IMR-90 (cell line): ENCODE measurements at regions not wholly inside any gene's neighbourhood (a gene's known extent, or its start where the extent isn't known, plus 50 kb on each side); places are given as distances from the start of the nearest gene placed in this dataset.

Source experiments
- ATAC-seq: fragments of 200-7000 bp; cut with Tn5 transposase; 2 replicates; pipeline ENCODE4 v1.9.1; 2020; ENCODE audit warnings: low read depth, mild to moderate bottlenecking, moderate library complexity
- BruUV-seq: library from RNA; stranded (reverse); fragments of 400-500 nt; replicated peaks from 2 replicates; lab custom pipeline; 2021; lab: Mats Ljungman, UMichigan
- CTCF ChIA-PET: fragments of 300-600 bp; formaldehyde crosslinking; extraction: SDS; loops from one replicate; lab custom pipeline; 2021; ENCODE audit warnings: antibody characterized with exemption; lab: Yijun Ruan, JAX
- POLR2A ChIA-PET: fragments of 300-600 bp; sonication (Branson Sonifier 250); formaldehyde crosslinking; loops from one replicate; lab custom pipeline; 2022; ENCODE audit warnings: antibody characterized with exemption; ENCODE audit not compliant: unreplicated experiment; lab: Charles Lee
- DNase-seq: peaks from one replicate; pipeline ENCODE4 v3.0.0; 2013
- H2AFZ ChIP-seq: replicated peaks from 2 replicates; pipeline ENCODE3; 2013; ENCODE audit warnings: low read length, mild to moderate bottlenecking; ENCODE audit not compliant: poor library complexity
- H2AK5ac ChIP-seq: 2 replicates; pipeline ENCODE4 v1.6.1; 2013; ENCODE audit warnings: low read depth, low read length, inconsistent platforms
- H2AK9ac ChIP-seq: replicated peaks from 2 replicates; pipeline ENCODE3; 2013; ENCODE audit warnings: mild to moderate bottlenecking, low read depth, low read length, moderate library complexity; ENCODE audit not compliant: poor library complexity
- H2BK120ac ChIP-seq: 2 replicates; pipeline ENCODE4 v1.6.1; 2013; ENCODE audit warnings: low read depth, low read length, inconsistent platforms
- H2BK15ac ChIP-seq: 3 replicates; pipeline ENCODE4 v1.6.1; 2013; ENCODE audit warnings: low read depth, low read length, inconsistent platforms
- H2BK20ac ChIP-seq: 2 replicates; pipeline ENCODE4 v1.6.1; 2013; ENCODE audit warnings: low read depth, mild to moderate bottlenecking, inconsistent platforms, low read length, moderate library complexity
- H2BK5ac ChIP-seq: 2 replicates; pipeline ENCODE4 v1.6.1; 2013; ENCODE audit warnings: mild to moderate bottlenecking, low read depth, low read length, inconsistent platforms; ENCODE audit not compliant: poor library complexity, severe bottlenecking
- H3K14ac ChIP-seq: replicated peaks from 2 replicates; pipeline ENCODE4 v1.6.1; 2013; ENCODE audit warnings: low read depth, low read length, inconsistent platforms
- H3K18ac ChIP-seq: 2 replicates; pipeline ENCODE4 v1.6.1; 2013; ENCODE audit warnings: low read depth, low read length, control low read depth
- H3K23ac ChIP-seq: 2 replicates; pipeline ENCODE4 v1.6.1; 2013; ENCODE audit warnings: low read depth, low read length, inconsistent platforms
- H3K27ac ChIP-seq: 2 replicates; pipeline ENCODE4 v1.5.1; 2013; ENCODE audit warnings: mild to moderate bottlenecking, control low read depth, low read length; ENCODE audit not compliant: insufficient read depth
- H3K27me3 ChIP-seq: 2 replicates; pipeline ENCODE4 v1.6.1; 2013; ENCODE audit warnings: low read length; ENCODE audit not compliant: control insufficient read depth, insufficient read depth
- H3K36me3 ChIP-seq: 2 replicates; pipeline ENCODE4 v1.6.1; 2013; ENCODE audit warnings: low read length, mixed read lengths; ENCODE audit not compliant: control insufficient read depth, insufficient read depth
- H3K4ac ChIP-seq: 2 replicates; pipeline ENCODE4 v1.6.1; 2013; ENCODE audit warnings: low read depth, low read length, inconsistent platforms
- H3K4me1 ChIP-seq: 2 replicates; pipeline ENCODE4 v1.6.1; 2013; ENCODE audit warnings: low read length, mixed read lengths; ENCODE audit not compliant: control insufficient read depth, insufficient read depth
- H3K4me2 ChIP-seq: 2 replicates; pipeline ENCODE4 v1.6.1; 2013; ENCODE audit warnings: low read depth, mild to moderate bottlenecking, control low read depth, low read length, moderate library complexity
- H3K4me3 ChIP-seq: 2 replicates; pipeline ENCODE4 v1.5.1; 2013; ENCODE audit warnings: low read depth, mild to moderate bottlenecking, control low read depth, low read length, moderate library complexity; ENCODE audit not compliant: insufficient read depth
- H3K56ac ChIP-seq: 2 replicates; pipeline ENCODE4 v1.6.1; 2013; ENCODE audit warnings: low read length, inconsistent platforms; ENCODE audit not compliant: insufficient read depth; ENCODE audit errors: extremely low read depth
- H3K79me1 ChIP-seq, 2 experiments: 2 replicates each; pipeline ENCODE4 v1.6.1; 2013; ENCODE audit warnings: low read length in 2 of 2, inconsistent platforms in 1 of 2, low read depth in 1 of 2
- H3K9ac ChIP-seq: 2 replicates; pipeline ENCODE4 v1.6.1; 2013; ENCODE audit warnings: low read depth, low read length, control low read depth
- H3K9me1 ChIP-seq: 2 replicates; pipeline ENCODE4 v1.6.1; 2013; ENCODE audit warnings: low read length, inconsistent platforms; ENCODE audit not compliant: insufficient read depth
- H3K9me3 ChIP-seq: 2 replicates; pipeline ENCODE4 v1.6.1; 2013; ENCODE audit warnings: low read length; ENCODE audit not compliant: control insufficient read depth, insufficient read depth
- H4K20me1 ChIP-seq: 2 replicates; pipeline ENCODE4 v1.6.1; 2013; ENCODE audit warnings: low read length, inconsistent platforms; ENCODE audit not compliant: insufficient read depth
- H4K5ac ChIP-seq: 2 replicates; pipeline ENCODE4 v1.6.1; 2013; ENCODE audit warnings: mild to moderate bottlenecking, low read depth, low read length, control low read depth
- H4K8ac ChIP-seq, 2 experiments: 2 replicates each; pipeline ENCODE4 v1.6.1; 2013; ENCODE audit warnings: low read depth in 2 of 2, low read length in 2 of 2, control low read depth in 1 of 2, inconsistent platforms in 1 of 2
- H4K91ac ChIP-seq: 2 replicates; pipeline ENCODE4 v1.6.1; 2013; ENCODE audit warnings: low read depth, low read length, inconsistent platforms; ENCODE audit not compliant: insufficient read depth
- BHLHE40 ChIP-seq: fragments of 150-350 bp; IDR thresholded peaks from 2 replicates; pipeline ENCODE4 v1.6.1; 2016; ENCODE audit warnings: mild to moderate bottlenecking, low read depth, low read length
- CEBPB ChIP-seq: IDR thresholded peaks from 2 replicates; pipeline ENCODE4 v1.6.1; 2012; ENCODE audit warnings: low read depth, low read length, improper control_type of control experiment
- CHD1 ChIP-seq: IDR thresholded peaks from 2 replicates; pipeline ENCODE4 v1.6.1; 2012; ENCODE audit warnings: low read depth, low read length, improper control_type of control experiment
- CTCF ChIP-seq: conservative IDR thresholded peaks from 2 replicates; pipeline ENCODE4 v1.5.1; 2012; ENCODE audit warnings: mild to moderate bottlenecking, low read depth, low read length, improper control_type of control experiment
- ELK1 ChIP-seq: fragments of 150-350 bp; IDR thresholded peaks from 2 replicates; pipeline ENCODE4 v1.6.1; 2016; ENCODE audit warnings: low read depth, mild to moderate bottlenecking, low read length, moderate library complexity, borderline replicate concordance
- MAFK ChIP-seq: IDR thresholded peaks from 2 replicates; pipeline ENCODE4 v1.6.1; 2012; ENCODE audit warnings: low read depth, low read length, improper control_type of control experiment
- MAZ ChIP-seq: IDR thresholded peaks from 2 replicates; pipeline ENCODE4 v1.6.1; 2012; ENCODE audit warnings: low read depth, mild to moderate bottlenecking, low read length, improper control_type of control experiment, moderate library complexity, borderline replicate concordance
- MXI1 ChIP-seq: IDR thresholded peaks from 2 replicates; pipeline ENCODE4 v1.6.1; 2012; ENCODE audit warnings: low read depth, mild to moderate bottlenecking, low read length, moderate library complexity, borderline replicate concordance
- NFE2L2 ChIP-seq: fragments of 150-350 bp; IDR thresholded peaks from 2 replicates; pipeline ENCODE4 v1.6.1; 2016; ENCODE audit warnings: low read depth, mild to moderate bottlenecking, low read length
- POLR2A ChIP-seq: IDR thresholded peaks from 2 replicates; pipeline ENCODE4 v1.6.1; 2012; ENCODE audit warnings: mild to moderate bottlenecking, low read depth, low read length
- USF2 ChIP-seq: fragments of 150-350 bp; IDR thresholded peaks from 2 replicates; pipeline ENCODE4 v1.6.1; 2017; ENCODE audit warnings: mild to moderate bottlenecking, antibody characterized with exemption, low read length, low read depth
- WGBS, 2 experiments: methylation state at CpG; one replicate each; pipeline versions ENCODE4 v1.1.5 to v1.1.7; 2013; ENCODE audit warnings: missing lambda C conversion rate in 2 of 2; ENCODE audit not compliant: insufficient read length in 1 of 2; ENCODE audit errors: extremely low coverage in 2 of 2; 5-methylcytosine and 5-hydroxymethylcytosine counted together
- dilution Hi-C: fragments of 300-500 bp; cut with HindIII; formaldehyde crosslinking; loops from one replicate; pipeline ENCODE4 v1.14.3; 2018; ENCODE audit warnings: low sequenced_read_pairs; ENCODE audit not compliant: unreplicated experiment
- in situ Hi-C: fragments of 300-500 bp; cut with MboI; formaldehyde crosslinking; loops from 3 replicates; pipeline ENCODE4 v1.14.3; 2019; ENCODE audit warnings: low sequenced_read_pairs, inconsistent platforms, mixed read lengths
- intact Hi-C: fragments of 100-400 bp; cut with micrococcal nuclease; formaldehyde crosslinking; loops from 2 replicates; pipeline ENCODE4 v1.10.0; 2022

- ChIA-PET POLR2A (no interaction called here), CTCF (no interaction called here)
- Histone ChIP-seq H3K14ac (no peak overlapping the region), H3K9me3 (0 out of 2 replicates have a peak, but pooled peaks cover 4% of the 10 kb centered on the region), H2BK20ac (no peak overlapping the region), H3K56ac (no peak overlapping the region), H3K36me3 (no peaks in the 10 kb centered on the region), H4K91ac (no peak overlapping the region), H3K9me1 (no peaks in the 10 kb centered on the region), H3K4me2 (no peak overlapping the region), H3K79me1 (no peaks in the 10 kb centered on the region), H2AK5ac (no peak overlapping the region), H3K9ac (no peak overlapping the region), H4K5ac (no peak overlapping the region), H2BK120ac (no peak overlapping the region), H2BK5ac (no peak overlapping the region), H2AK9ac (no peak overlapping the region), H3K23ac (no peak overlapping the region), H4K8ac (no peak overlapping the region), H3K4me1 (peaks cover 1% of the 10 kb centered on the region; the same call in 1 of the 2 replicates), H3K27me3 (peaks cover 26% of the 10 kb centered on the region), H3K27ac (no peak overlapping the region), H2AFZ (no peak overlapping the region), H3K4ac (no peak overlapping the region), H2BK15ac (no peak overlapping the region), H3K4me3 (no peak overlapping the region), H3K18ac (no peak overlapping the region), H4K20me1 (no peaks in the 10 kb centered on the region)
- peak; percentile 42 for DNase-seq
- ATAC-seq, result no peak
- WGBS, 2 experiments, result 50% methylated on average over 1 of the region's 6 CpGs; no CpG with 5 or more reads in 1 of the 2 experiments
- intact Hi-C loops, result no loop called here
- no TSS peak for BruUV-seq
- dilution Hi-C loops, result no loop called here
- in situ Hi-C loops, result no loop called here
- no peak for TF ChIP-seq USF2
- no peak for TF ChIP-seq MXI1
- no peak for TF ChIP-seq POLR2A
- no peak for TF ChIP-seq ELK1
- no peak for TF ChIP-seq NFE2L2
- no peak for TF ChIP-seq BHLHE40
- no peak for TF ChIP-seq CTCF
- TF ChIP-seq MAFK, result no peak
- no peak for TF ChIP-seq CEBPB
- TF ChIP-seq MAZ, result no peak
- no peak for TF ChIP-seq CHD1
Measured at GRCh38 chr2:45288532-45289417, 279.5 kb upstream of the SIX2 start.
